HG03457 (cell line): ENCODE measurements at regions not wholly inside any gene's neighbourhood (a gene's known extent, or its start where the extent isn't known, plus 50 kb on each side); places are given as distances from the start of the nearest gene placed in this dataset.
"Not testable (repeated sequence)": the region's sequence is repeated elsewhere in the genome, so short reads cannot be mapped to it uniquely, and the experiment has no call there.

Source experiments
- ATAC-seq: cut with Tn5 transposase; IDR thresholded peaks from one replicate; pipeline ENCODE4 v1.9.1; 2021; ENCODE audit warnings: moderate number of reproducible peaks; ENCODE audit not compliant: unreplicated experiment

GRCh38 chr20:12112665-12113064 is 195.0 kb downstream of the BTBD3 start:
- no peak for ATAC-seq

DNA sequence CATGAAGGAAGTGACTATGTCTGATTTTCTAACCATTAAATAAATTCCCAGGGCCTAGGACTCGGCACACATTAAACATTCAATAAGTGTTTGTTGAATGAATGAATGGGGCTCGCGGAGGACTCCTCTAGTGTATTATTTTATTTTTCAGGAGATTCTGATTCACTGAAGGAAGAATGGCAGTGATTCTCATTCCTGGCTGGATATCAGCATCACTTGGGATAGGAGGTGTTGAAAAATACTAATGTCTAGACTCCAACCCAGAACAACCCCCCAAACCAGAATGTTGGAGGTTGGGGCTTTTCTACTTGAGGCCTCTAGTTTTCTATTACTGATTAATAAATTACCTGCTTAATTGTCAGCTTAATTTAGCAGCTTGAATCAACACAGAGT is 195.4 kb downstream of the BTBD3 start:
- no peak for ATAC-seq

GRCh38 chr20:12113468-12114371 is 196.0 kb downstream of the BTBD3 start:
- ATAC-seq = no peak

- ATAC-seq = not testable (repeated sequence)
Observed at GRCh38 chr20:12129114-12129513, 211.4 kb downstream of the BTBD3 start.

GRCh38 chr20:12129532-12129931 is 211.8 kb downstream of the BTBD3 start:
- not testable (repeated sequence) for ATAC-seq

- no peak for ATAC-seq
Observed at GRCh38 chr20:12130781-12131180, 213.1 kb downstream of the BTBD3 start.

DNA sequence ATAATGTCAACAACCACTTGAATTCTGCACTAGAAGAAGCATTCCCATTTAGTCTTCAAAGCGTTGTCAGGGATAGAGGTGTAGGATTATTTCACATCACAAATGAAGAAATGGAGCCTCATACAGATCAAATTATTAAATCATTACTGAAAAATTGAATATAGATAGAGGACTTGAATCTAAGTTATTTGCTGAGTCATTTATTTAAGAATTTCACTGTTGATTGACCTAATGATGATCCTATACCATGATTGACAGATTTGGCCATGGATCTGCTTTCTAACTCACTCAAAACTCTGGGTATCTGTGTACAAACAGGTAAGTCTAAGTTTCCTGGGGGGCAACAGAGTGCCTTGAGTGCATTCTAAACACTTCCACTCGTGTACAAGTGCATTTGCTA is 215.9 kb downstream of the BTBD3 start:
- no peak for ATAC-seq

DNA sequence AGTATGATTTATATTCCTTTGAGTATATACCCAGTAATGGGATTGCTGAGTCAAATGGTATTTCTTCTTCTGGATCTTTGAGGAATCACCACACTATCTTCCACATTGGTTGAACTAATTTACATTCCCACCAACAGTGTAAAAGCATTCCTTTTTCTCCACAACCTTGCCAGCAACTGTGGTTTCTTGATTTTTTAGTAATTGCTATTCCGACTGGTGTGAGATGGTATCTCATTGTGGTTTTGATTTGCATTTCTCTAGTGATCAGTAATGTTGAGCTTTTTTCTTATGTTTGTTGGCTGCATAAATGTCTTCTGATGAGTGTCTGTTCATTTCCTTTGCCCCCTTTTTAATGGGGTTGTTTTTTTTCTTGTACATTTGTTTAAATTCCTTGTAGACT is 228.3 kb downstream of the BTBD3 start:
- not testable (repeated sequence) for ATAC-seq

GRCh38 chr20:12152996-12153395 is 235.3 kb downstream of the BTBD3 start:
- ATAC-seq = no peak

- ATAC-seq = no peak
Observed at GRCh38 chr20:12153628-12154027, 235.9 kb downstream of the BTBD3 start.

DNA sequence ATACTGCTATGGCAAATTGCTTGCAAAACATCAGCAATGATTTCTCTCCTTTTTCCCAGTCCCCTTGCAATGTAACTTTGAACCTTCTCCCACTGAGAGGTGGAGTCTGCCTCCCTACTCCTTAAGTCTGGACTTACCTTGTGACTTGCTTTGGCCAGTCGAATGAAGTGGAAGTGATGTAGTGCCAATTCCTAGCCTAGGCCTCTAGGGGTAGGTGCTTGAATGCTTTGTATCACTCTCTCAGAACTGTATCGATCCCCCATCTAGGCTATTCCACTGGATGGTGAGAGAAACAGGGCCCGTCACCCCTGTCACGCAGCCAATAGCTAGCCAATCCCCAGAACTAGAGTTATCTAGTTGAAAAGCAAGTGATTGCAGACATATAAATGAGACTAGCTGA is 238.6 kb downstream of the BTBD3 start:
- ATAC-seq = no peak

DNA sequence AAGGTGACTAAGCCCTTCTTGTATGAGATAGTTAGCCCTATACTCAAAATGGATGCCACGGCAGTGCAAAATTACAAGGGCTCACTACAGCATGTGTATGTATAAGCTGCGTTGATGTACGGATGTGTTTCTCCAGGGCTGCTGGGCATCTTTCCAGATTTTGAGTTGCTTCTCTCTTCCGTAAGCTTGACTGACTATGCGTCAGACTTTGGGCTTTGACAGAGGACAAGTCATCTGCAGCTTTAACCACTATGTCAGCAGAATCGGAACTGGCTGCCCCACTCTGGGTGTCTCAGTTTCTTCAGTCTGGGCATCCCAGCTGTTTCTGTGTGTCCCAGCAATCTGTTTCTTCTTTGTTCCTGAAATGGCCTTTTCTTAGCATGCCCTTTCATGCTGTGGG is 241.6 kb downstream of the BTBD3 start:
- ATAC-seq = no peak

GRCh38 chr20:12161734-12162133 is 244.0 kb downstream of the BTBD3 start:
- no peak for ATAC-seq

GRCh38 chr20:12166053-12166717 is 248.5 kb downstream of the BTBD3 start:
- ATAC-seq = no peak

DNA sequence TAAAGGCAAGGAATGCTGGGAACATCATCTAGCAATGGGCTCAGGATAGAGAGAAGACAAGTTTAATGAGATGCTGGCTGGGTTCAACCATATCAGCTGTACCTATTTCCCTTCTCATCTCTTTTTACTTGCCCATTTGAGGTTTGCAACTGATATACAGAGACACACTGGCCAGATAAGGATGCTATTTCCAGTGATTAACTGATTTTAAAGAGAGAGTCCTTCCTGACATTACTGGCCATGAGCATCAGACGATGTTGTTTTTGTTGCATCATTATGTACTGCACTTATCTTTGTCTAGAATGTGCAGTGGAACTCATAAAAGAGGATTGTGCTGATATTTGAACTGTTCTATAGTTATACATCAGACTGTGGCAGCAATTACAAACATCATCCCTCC is 252.7 kb downstream of the BTBD3 start:
- ATAC-seq = no peak

- no peak for ATAC-seq
Observed at GRCh38 chr20:12171923-12172524, 254.3 kb downstream of the BTBD3 start.

DNA sequence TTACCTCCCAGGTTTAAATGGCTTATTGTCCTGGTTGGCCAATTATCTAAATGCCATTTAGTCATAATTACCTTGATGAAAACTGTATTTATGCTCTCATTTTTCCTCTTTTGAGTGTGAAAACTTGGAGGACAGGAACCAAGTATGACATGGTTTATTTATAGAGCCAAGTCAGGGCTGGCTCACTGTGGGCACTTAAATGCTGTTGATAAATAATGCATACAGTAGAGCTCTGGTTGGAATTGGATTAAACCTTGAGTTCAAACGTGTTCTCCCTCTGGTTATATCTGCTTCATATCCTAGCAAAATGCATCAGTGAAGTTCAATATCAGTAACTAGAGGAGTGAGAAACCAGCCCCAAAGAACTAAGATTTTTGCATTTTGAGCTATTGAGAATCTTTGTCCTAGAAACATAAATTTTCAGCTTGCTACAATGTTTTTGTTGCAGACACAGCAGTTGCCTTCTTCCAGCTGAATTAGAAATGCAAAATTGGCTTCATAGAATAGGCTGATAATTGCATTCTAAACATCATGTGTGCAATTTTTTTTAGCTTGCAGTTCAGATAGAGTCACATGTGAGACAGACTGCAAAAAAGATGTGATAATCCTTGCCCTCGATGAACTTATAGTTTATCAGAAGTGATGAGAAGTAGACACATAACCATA is 255.8 kb downstream of the BTBD3 start:
- ATAC-seq = no peak

DNA sequence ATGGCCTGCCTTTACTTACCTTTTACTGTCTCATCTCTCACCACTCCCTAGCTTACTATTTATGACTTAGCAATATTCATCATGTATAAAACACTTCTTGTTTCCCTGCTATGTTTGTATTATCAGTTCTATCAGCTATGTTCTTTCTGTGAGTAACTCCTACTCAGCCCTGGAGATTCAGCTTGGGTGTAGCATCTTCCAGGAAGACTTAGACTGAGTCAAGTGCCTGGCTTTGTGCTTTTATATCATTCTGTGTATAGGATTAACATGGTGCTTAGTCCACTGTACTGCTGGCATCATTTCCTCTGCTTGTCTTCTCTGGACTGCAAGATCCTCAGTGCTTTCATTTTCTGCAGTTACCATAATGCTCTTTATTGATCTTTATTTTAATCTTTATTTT is 257.8 kb downstream of the BTBD3 start:
- ATAC-seq = no peak

DNA sequence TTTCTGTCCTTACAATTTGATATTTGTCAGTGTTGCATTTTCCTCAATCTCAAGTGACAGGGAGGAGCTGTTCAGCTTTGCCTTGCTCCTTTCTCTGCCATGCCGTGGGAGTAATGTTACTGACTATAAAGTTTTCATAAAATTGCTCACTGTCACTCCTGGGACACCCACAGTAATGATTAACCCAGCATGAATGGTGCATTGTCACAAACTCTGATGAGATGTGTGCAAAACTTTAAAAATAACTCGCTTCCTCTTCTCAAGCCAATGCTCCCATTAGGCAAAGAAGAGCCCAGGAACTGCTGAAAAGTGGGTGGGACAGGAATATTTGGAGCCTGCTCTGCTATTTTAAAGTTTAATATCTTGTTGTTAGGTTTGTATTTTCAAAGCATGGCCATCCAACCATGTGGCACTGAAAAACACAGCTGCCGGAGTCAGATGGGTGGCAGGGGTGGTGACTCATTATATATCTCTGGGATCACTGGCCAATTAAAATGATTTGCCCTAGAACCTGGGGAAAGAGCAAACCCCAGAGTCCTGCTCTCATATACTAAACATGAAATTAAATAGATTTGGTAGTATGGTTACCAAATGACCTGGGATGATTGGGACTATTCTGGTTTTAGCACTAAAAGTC is 260.1 kb downstream of the BTBD3 start:
- no peak for ATAC-seq

DNA sequence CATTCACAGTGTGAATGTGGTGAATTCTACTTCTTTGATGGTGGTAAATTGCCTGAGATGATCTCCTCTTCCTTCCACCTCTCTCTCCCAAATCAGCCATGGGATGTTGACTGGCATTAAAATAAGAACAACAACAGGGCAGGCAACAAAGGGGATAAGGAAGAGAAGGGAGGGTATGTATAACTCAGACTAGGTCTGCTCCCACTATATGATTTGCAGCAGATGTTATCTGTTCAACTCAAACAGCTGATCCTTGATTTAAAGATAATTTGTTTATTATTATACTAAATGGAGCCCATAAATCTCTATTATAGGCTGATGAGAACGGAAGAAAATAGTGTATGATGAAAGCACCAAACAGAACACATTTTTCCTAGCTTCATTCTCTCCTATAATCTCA is 262.0 kb downstream of the BTBD3 start:
- no peak for ATAC-seq

GRCh38 chr20:12180107-12180661 is 262.5 kb downstream of the BTBD3 start:
- no peak for ATAC-seq
